ENCODE measurements at regions not wholly inside any gene's neighbourhood (a gene's known extent, or its start where the extent isn't known, plus 50 kb on each side); places are given as distances from the start of the nearest gene placed in this dataset.

GRCh38 chr2:240199133-240199870 is 58.8 kb upstream of the OTOS start:
- TF ChIP-seq EZH2 (IDR thresholded peaks at IDR 0.05; ENCODE audit: insufficient read depth, poor library complexity, severe bottlenecking) = no peak
- TF ChIP-seq EZH2phosphoT487 (IDR thresholded peaks at IDR 0.05; ENCODE audit: insufficient read depth, low read depth) = no peak

All from GM23248 (cell line).